ENCODE measurements at regions not wholly inside any gene's neighbourhood (a gene's known extent, or its start where the extent isn't known, plus 50 kb on each side); places are given as distances from the start of the nearest gene placed in this dataset.

DNA sequence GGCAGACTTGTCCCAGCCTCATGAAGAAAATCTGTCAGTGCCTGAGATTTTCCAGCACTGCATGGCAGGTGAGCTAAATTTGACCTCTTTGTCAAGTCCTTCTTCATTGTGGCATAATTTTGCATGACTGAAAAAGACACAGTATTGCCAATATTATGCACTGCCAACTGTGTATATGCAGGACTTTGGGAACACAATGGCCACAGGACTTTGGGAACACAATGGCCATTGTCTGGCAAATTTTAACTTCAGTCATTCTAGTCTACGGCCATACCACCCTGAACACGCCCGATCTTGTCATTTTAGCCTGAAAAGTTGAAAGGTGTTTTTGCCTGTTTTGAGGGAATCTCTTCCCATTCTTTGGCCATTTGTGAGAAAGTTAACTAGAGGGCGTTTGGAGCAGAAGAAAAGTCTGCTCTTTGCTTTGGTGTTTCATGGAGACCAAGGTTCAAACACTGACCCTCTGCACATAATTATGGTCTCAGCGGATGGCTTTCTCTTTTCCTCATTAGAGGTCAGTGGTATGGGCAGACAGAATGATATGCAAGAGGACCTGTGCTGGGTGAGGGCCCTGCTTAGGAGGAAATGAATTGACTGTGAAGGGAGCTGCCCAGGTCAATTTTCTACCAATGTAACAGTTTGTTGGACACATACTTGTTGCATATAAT is 72.4 kb upstream of the NEK7 start:
- H3K4me3 ChIP-seq (ENCODE audit: low read length, poor library complexity, severe bottlenecking): no peak overlapping the region
- H3K4me1 ChIP-seq (ENCODE audit: insufficient read depth, low read length, poor library complexity, severe bottlenecking): peaks cover 8% of the 10 kb centered on the region
- TF ChIP-seq EZH2phosphoT487 (IDR thresholded peaks at IDR 0.05; ENCODE audit: borderline replicate concordance) (no peak), CTCF (conservative IDR thresholded peaks at IDR 0.05; ENCODE audit: low read length) (no peak)
- H3F3A ChIP-seq (ENCODE audit: low read depth): peaks cover 6% of the 10 kb centered on the region; the same call in 1 of the 2 replicates
- H3K9ac ChIP-seq (ENCODE audit: low read depth, low read length, poor library complexity, severe bottlenecking): no peak overlapping the region
- no peaks in the 10 kb centered on the region for H3K36me3 ChIP-seq (ENCODE audit: insufficient read depth, low read length)
- H4K20me1 ChIP-seq (ENCODE audit: insufficient read depth, low read length, poor library complexity, severe bottlenecking): no peaks in the 10 kb centered on the region
- no peak overlapping the region for H3K4me2 ChIP-seq (ENCODE audit: low read depth, low read length, poor library complexity, severe bottlenecking)
- no peaks in the 10 kb centered on the region for H3K9me3 ChIP-seq (ENCODE audit: insufficient read depth, low read depth, low read length)
- no peaks in the 10 kb centered on the region for H3K79me2 ChIP-seq (ENCODE audit: insufficient read depth, low read length)
- no peak overlapping the region for H2AFZ ChIP-seq (ENCODE audit: low read length)
- no peaks in the 10 kb centered on the region for H3K27me3 ChIP-seq (ENCODE audit: insufficient read depth, low read length, poor library complexity, severe bottlenecking)
- no peaks in the 10 kb centered on the region for H3K9me2 ChIP-seq (replicated peaks; ENCODE audit: low read depth, low read length)

- TF ChIP-seq EZH2phosphoT487 (IDR thresholded peaks at IDR 0.05; ENCODE audit: borderline replicate concordance) (no peak), CTCF (conservative IDR thresholded peaks at IDR 0.05; ENCODE audit: low read length) (no peak)
- H3K9me3 ChIP-seq (ENCODE audit: insufficient read depth, low read depth, low read length): no peaks in the 10 kb centered on the region
- H3K9me2 ChIP-seq (replicated peaks; ENCODE audit: low read depth, low read length): no peaks in the 10 kb centered on the region
- H3K4me2 ChIP-seq (ENCODE audit: low read depth, low read length, poor library complexity, severe bottlenecking): no peak overlapping the region
- H4K20me1 ChIP-seq (ENCODE audit: insufficient read depth, low read length, poor library complexity, severe bottlenecking): no peaks in the 10 kb centered on the region
- H3K27me3 ChIP-seq (ENCODE audit: insufficient read depth, low read length, poor library complexity, severe bottlenecking): no peaks in the 10 kb centered on the region
- H2AFZ ChIP-seq (ENCODE audit: low read length): no peak overlapping the region
- H3F3A ChIP-seq (ENCODE audit: low read depth): peaks cover 6% of the 10 kb centered on the region; the same call in 1 of the 2 replicates
- H3K4me3 ChIP-seq (ENCODE audit: low read length, poor library complexity, severe bottlenecking): no peak overlapping the region
- H3K79me2 ChIP-seq (ENCODE audit: insufficient read depth, low read length): no peaks in the 10 kb centered on the region
- H3K4me1 ChIP-seq (ENCODE audit: insufficient read depth, low read length, poor library complexity, severe bottlenecking): peaks cover 24% of the 10 kb centered on the region
- no peaks in the 10 kb centered on the region for H3K36me3 ChIP-seq (ENCODE audit: insufficient read depth, low read length)
- H3K9ac ChIP-seq (ENCODE audit: low read depth, low read length, poor library complexity, severe bottlenecking): no peak overlapping the region
Observed at GRCh38 chr1:198086051-198086745, 70.6 kb upstream of the NEK7 start.

GRCh38 chr1:198087831-198088230 is 69.0 kb upstream of the NEK7 start:
- TF ChIP-seq CTCF (conservative IDR thresholded peaks at IDR 0.05; ENCODE audit: low read length) (no peak), EZH2phosphoT487 (IDR thresholded peaks at IDR 0.05; ENCODE audit: borderline replicate concordance) (no peak)
- Histone ChIP-seq H3K27me3 (ENCODE audit: insufficient read depth, low read length, poor library complexity, severe bottlenecking) (no peaks in the 10 kb centered on the region), H3K4me1 (ENCODE audit: insufficient read depth, low read length, poor library complexity, severe bottlenecking) (peaks cover 31% of the 10 kb centered on the region), H3K9me2 (replicated peaks; ENCODE audit: low read depth, low read length) (no peaks in the 10 kb centered on the region), H3F3A (ENCODE audit: low read depth) (peaks cover 6% of the 10 kb centered on the region; the same call in 1 of the 2 replicates), H3K4me3 (ENCODE audit: low read length, poor library complexity, severe bottlenecking) (no peak overlapping the region), H3K9ac (ENCODE audit: low read depth, low read length, poor library complexity, severe bottlenecking) (no peak overlapping the region), H3K9me3 (ENCODE audit: insufficient read depth, low read depth, low read length) (no peaks in the 10 kb centered on the region), H3K79me2 (ENCODE audit: insufficient read depth, low read length) (no peaks in the 10 kb centered on the region), H2AFZ (ENCODE audit: low read length) (no peak overlapping the region), H4K20me1 (ENCODE audit: insufficient read depth, low read length, poor library complexity, severe bottlenecking) (no peaks in the 10 kb centered on the region), H3K36me3 (ENCODE audit: insufficient read depth, low read length) (no peaks in the 10 kb centered on the region), H3K4me2 (ENCODE audit: low read depth, low read length, poor library complexity, severe bottlenecking) (no peak overlapping the region)
